ENCODE measurements at regions not wholly inside any gene's neighbourhood (a gene's known extent, or its start where the extent isn't known, plus 50 kb on each side); places are given as distances from the start of the nearest gene placed in this dataset.

GRCh38 chr10:117078168-117078837, 59.8 kb downstream of the VAX1 start:
- Mint-ChIP-seq H3K4me3 (ENCODE audit: unreplicated experiment) (no peak overlapping the region), H3K36me3 (ENCODE audit: insufficient read depth, unreplicated experiment) (no peaks in the 10 kb centered on the region), H3K9me3 (ENCODE audit: unreplicated experiment) (no peaks in the 10 kb centered on the region), H3K4me1 (ENCODE audit: insufficient read depth, unreplicated experiment) (peaks cover 8% of the 10 kb centered on the region), H3K27ac (ENCODE audit: low read depth, unreplicated experiment) (no peak overlapping the region), H3K27me3 (ENCODE audit: insufficient read depth, unreplicated experiment) (no peaks in the 10 kb centered on the region)
- no peak for DNase-seq (ENCODE audit: unreplicated experiment)
- ChIA-PET POLR2A (no interaction called here), CTCF (interaction anchor here (1.1 kb wide), 1 partner anchor 96 kb away, joined by 4 read pairs; no protein-coding TSS in a partner anchor)
- no peak for TF ChIP-seq CTCF (IDR thresholded peaks at IDR 0.05; ENCODE audit: unreplicated experiment)
- intact Hi-C loops (cut with micrococcal nuclease): loop anchor here (10.0 kb wide), 2 partner anchors 96 to 134 kb away; no protein-coding TSS in a partner anchor
- no TSS peak for BruUV-seq (replicated peaks)

GRCh38 chr10:117075064-117075463, 63.0 kb downstream of the VAX1 start:
- Mint-ChIP-seq H3K4me1 (ENCODE audit: insufficient read depth, unreplicated experiment) (peaks cover 8% of the 10 kb centered on the region), H3K27ac (ENCODE audit: low read depth, unreplicated experiment) (no peak overlapping the region), H3K4me3 (ENCODE audit: unreplicated experiment) (no peak overlapping the region), H3K36me3 (ENCODE audit: insufficient read depth, unreplicated experiment) (no peaks in the 10 kb centered on the region), H3K27me3 (ENCODE audit: insufficient read depth, unreplicated experiment) (no peaks in the 10 kb centered on the region), H3K9me3 (ENCODE audit: unreplicated experiment) (no peaks in the 10 kb centered on the region)
- CTCF ChIA-PET: interaction anchor here (0.5 to 1.3 kb wide), 3 partner anchors 26 to 186 kb away, joined by 3 read pairs; no protein-coding TSS in a partner anchor
- intact Hi-C loops (cut with micrococcal nuclease): loop anchor here (2.0 to 10.0 kb wide), 3 partner anchors 100 to 278 kb away; no protein-coding TSS in a partner anchor
- DNase-seq (ENCODE audit: unreplicated experiment): peak; percentile 45
- TF ChIP-seq CTCF (IDR thresholded peaks at IDR 0.05; ENCODE audit: unreplicated experiment): no peak
- POLR2A ChIA-PET: no interaction called here
- no TSS peak for BruUV-seq (replicated peaks)

GRCh38 chr10:117074621-117075020, 63.4 kb downstream of the VAX1 start:
- POLR2A ChIA-PET: no interaction called here
- DNase-seq (ENCODE audit: unreplicated experiment): peak; percentile 52
- Mint-ChIP-seq H3K27me3 (ENCODE audit: insufficient read depth, unreplicated experiment) (no peaks in the 10 kb centered on the region), H3K36me3 (ENCODE audit: insufficient read depth, unreplicated experiment) (no peaks in the 10 kb centered on the region), H3K4me3 (ENCODE audit: unreplicated experiment) (no peak overlapping the region), H3K9me3 (ENCODE audit: unreplicated experiment) (no peaks in the 10 kb centered on the region), H3K27ac (ENCODE audit: low read depth, unreplicated experiment) (no peak overlapping the region), H3K4me1 (ENCODE audit: insufficient read depth, unreplicated experiment) (peaks cover 8% of the 10 kb centered on the region)
- no TSS peak for BruUV-seq (replicated peaks)
- TF ChIP-seq CTCF (IDR thresholded peaks at IDR 0.05; ENCODE audit: unreplicated experiment): peak; percentile 33
- intact Hi-C loops (cut with micrococcal nuclease): loop anchor here (2.0 to 10.0 kb wide), 3 partner anchors 100 to 278 kb away; no protein-coding TSS in a partner anchor
- CTCF ChIA-PET: interaction anchor here (0.5 to 0.7 kb wide), 2 partner anchors 25 to 185 kb away, joined by 3 read pairs; no protein-coding TSS in a partner anchor

- no peak overlapping the region for H3K4me3 Mint-ChIP-seq (ENCODE audit: unreplicated experiment)
- no peaks in the 10 kb centered on the region for H3K9me3 Mint-ChIP-seq (ENCODE audit: unreplicated experiment)
- ChIA-PET POLR2A (no interaction called here), CTCF (interaction anchor here (0.6 to 1.5 kb wide), 5 partner anchors 20 to 372 kb away, joined by 3 to 4 read pairs (median 3); no protein-coding TSS in a partner anchor)
- H3K27me3 Mint-ChIP-seq (ENCODE audit: insufficient read depth, unreplicated experiment): no peaks in the 10 kb centered on the region
- no peaks in the 10 kb centered on the region for H3K36me3 Mint-ChIP-seq (ENCODE audit: insufficient read depth, unreplicated experiment)
- DNase-seq (ENCODE audit: unreplicated experiment): no peak
- H3K4me1 Mint-ChIP-seq (ENCODE audit: insufficient read depth, unreplicated experiment): peaks cover 8% of the 10 kb centered on the region
- no TSS peak for BruUV-seq (replicated peaks)
- intact Hi-C loops (cut with micrococcal nuclease): loop anchor here (10.0 kb wide), 2 partner anchors 103 to 127 kb away; no protein-coding TSS in a partner anchor
- no peak overlapping the region for H3K27ac Mint-ChIP-seq (ENCODE audit: low read depth, unreplicated experiment)
- no peak for TF ChIP-seq CTCF (IDR thresholded peaks at IDR 0.05; ENCODE audit: unreplicated experiment)
Observed at GRCh38 chr10:117071286-117072050, 66.5 kb upstream of the SHTN1 start.
